ENCODE measurements at regions not wholly inside any gene's neighbourhood (a gene's known extent, or its start where the extent isn't known, plus 50 kb on each side); places are given as distances from the start of the nearest gene placed in this dataset.

- no peak for DNase-seq (ENCODE audit: low read depth)
Measured at GRCh38 chr4:180059216-180059881, 2183.9 kb upstream of the TENM3 start.

GRCh38 chr4:180060159-180060889 is 2182.9 kb upstream of the TENM3 start:
- DNase-seq (ENCODE audit: low read depth): no peak

- DNase-seq (ENCODE audit: low read depth): no peak
Measured at GRCh38 chr4:180081072-180081471, 2162.1 kb upstream of the TENM3 start.

GRCh38 chr4:180084561-180084960 is 2158.6 kb upstream of the TENM3 start:
- DNase-seq (ENCODE audit: low read depth): no peak

- no peak for DNase-seq (ENCODE audit: low read depth)
Measured at GRCh38 chr4:180086480-180087190, 2156.6 kb upstream of the TENM3 start.

- DNase-seq (ENCODE audit: low read depth): no peak
Measured at GRCh38 chr4:180098586-180098985, 2144.6 kb upstream of the TENM3 start.

- DNase-seq (ENCODE audit: low read depth): no peak
Measured at GRCh38 chr4:180099957-180100356, 2143.2 kb upstream of the TENM3 start.

GRCh38 chr4:180100433-180101344 is 2142.5 kb upstream of the TENM3 start:
- no peak for DNase-seq (ENCODE audit: low read depth)

DNA sequence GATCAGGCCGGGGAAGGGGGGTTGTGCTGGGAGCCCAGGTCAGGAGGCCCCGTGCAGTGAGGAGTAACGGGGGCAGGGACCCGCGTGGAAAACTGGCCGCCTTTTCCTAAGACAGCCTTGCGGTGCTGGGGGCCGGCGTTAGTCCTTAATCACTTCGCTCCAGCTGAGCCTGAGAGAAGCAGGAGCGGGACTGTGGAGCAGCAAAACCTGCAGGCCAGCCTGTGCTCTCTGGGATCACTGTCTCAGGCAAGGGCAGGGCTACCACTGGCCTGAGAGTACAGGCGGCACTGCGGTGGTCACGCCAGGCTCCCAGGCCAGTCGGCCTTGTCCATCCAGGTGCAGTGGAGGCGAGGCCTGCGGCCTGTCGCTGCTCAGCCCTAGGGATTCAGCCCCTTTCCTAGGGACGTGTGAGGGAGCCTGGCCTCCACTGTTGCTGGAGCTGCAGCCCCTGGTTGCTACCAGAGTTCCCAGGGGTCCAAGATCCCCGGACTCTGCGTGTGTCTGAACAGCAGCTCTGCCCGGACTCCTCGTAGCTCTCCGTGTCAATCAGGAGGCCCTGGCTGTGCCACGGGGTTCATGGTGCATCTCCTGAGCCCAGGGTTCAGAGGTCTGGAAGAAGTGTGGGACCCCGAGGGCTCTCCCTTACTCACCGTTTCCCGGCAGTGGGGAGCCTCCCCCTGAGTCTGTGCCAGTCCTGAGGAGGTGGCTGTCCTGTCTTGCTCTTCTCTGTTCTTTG is 2141.7 kb upstream of the TENM3 start:
- no peak for DNase-seq (ENCODE audit: low read depth)

DNA sequence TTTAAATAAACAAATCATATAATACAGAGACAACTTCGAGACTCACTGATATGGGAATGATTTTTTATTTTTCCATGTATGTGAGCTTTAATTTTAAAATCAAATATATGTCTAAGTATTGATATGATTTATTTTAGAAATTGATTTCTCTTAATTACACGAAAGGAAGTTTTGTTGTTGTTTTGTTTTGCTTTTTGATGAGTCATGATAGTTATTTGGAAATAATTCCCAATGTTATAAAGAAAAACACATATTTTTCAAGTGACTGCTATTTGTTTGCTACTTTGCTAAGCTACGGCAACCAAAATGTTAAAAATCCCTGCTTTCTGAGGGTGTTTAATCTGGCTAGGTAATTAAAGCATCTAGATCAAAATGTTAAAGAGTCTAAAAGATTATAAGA is 2139.4 kb upstream of the TENM3 start:
- DNase-seq (ENCODE audit: low read depth): no peak

GRCh38 chr4:180105362-180105761 is 2137.8 kb upstream of the TENM3 start:
- no peak for DNase-seq (ENCODE audit: low read depth)

DNA sequence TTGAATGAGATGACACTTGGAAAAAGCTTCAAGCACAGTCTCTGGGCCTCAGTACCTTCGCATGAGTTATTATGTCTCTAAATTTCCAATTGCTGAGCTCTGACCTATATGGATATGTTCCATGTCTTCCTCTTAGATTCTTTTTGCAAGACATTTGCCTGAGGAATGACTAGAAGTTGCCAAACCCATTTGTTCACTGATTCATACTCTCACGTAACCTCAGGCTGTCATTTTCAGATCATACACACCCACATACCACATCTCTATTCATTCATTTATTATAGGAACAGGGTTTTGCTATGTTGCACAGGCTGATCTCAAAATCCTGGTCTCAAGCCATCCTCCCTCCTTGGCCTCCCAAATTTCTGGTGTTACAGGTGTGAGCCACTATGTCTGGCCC is 2137.1 kb upstream of the TENM3 start:
- DNase-seq (ENCODE audit: low read depth): no peak

DNA sequence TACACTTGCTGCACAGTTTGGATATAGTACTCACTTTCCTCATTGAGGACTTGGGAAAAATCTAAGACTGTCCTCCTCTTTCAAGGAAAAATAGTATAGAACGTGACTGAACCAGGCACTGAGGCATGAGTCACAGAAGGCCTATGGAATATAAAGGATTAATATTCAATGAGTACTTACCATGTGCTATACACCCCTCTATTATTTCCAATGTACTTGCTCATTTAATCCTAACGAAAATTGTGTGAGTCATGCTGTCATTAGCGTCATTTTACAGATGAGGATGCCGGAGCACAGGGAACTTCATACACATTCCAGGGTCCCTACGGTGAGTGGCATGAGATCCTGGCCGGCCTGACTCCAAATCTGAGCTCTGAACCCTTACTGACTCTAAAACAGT is 2136.2 kb upstream of the TENM3 start:
- no peak for DNase-seq (ENCODE audit: low read depth)

GRCh38 chr4:180116840-180117239 is 2126.4 kb upstream of the TENM3 start:
- no peak for DNase-seq (ENCODE audit: low read depth)

- no peak for DNase-seq (ENCODE audit: low read depth)
Measured at GRCh38 chr4:180120068-180120467, 2123.1 kb upstream of the TENM3 start.

DNA sequence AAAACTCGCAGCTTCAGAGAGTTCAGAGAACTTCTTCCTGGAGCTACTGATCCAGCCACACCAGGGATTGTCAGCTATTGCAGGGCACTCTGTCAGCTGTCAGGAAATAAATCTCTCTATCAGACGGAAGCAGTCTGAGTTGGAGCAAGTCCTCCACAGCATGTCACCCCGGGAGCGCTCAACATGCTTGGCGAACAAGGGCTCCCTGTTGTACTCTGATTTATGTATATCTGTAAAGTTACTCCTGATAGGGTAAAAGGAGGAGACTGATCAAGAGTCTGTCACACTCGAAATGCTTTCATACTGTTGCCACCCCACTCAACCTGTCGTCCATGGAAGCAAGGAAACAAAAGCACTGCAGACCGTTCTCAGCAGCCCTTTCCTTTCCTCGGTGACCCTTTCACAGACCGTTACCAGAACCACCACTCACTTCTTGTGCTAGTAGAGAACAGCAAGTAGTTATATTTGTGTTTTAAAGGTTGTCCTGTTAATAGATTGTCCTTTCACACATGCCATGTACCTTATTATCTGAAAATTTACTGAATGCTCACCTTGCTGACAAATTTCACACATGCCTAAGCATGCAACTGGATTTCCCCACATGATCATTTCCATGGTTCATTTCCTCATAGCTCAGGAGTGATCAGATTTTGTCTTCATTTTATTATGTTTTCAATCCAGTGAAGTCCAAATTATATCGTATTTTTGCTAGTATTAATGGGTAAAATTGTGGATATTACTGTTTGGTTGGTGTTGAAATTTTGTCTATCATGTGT is 2108.9 kb upstream of the TENM3 start:
- DNase-seq (ENCODE audit: low read depth): no peak

DNA sequence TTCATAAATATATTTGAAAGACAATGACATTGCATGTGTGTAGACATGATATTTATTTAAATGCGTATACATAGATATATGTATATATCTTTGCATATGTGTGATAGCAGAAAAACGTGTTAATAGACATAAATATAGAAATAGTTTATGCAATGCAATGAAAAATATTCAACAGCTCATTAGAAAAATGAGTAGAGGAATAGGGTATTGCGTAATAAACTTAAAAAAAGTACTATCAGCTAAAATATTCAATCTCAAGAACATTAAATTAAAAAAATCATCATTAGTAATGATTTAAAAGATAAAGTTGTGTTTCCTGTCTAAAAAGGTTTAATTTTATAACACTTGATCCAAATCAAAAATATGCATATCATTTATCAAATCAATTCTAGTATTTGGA is 2101.5 kb upstream of the TENM3 start:
- no peak for DNase-seq (ENCODE audit: low read depth)

GRCh38 chr4:180148737-180149136 is 2094.5 kb upstream of the TENM3 start:
- no peak for DNase-seq (ENCODE audit: low read depth)

DNA sequence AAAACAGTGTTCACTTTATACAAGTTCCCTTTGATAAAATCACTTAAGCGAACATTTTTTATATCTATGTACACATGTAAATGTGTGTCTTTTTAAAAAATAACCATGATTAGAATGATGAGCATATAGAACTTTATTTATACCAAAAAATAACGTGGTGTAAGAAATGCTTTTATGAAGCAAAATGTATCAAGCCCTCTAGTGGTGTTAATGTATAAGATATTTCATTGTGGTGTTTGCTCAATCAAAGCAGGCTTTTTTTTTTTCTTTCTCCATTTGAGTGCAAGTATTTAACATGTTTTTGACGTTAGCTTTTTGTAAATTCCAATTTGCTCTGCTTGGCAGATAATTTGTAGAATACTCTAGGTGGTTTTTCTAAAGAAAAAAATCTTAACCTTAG is 2092.4 kb upstream of the TENM3 start:
- no peak for DNase-seq (ENCODE audit: low read depth)

- DNase-seq (ENCODE audit: low read depth): no peak
Measured at GRCh38 chr4:180152831-180153230, 2090.4 kb upstream of the TENM3 start.

GRCh38 chr4:180153587-180153986 is 2089.6 kb upstream of the TENM3 start:
- no peak for DNase-seq (ENCODE audit: low read depth)

All from activated gamma-delta T cell treated with anti-CD3 and anti-CD28 coated beads, Interleukin-2, amount 50 U/mL, for 16 hours (primary cell).